Hematopoietic multipotent progenitor cell treated with erythropoietin and hydrocortisone succinate and interleukin-3 and kit ligand, for 4 days (in vitro differentiated cells): ENCODE measurements at regions not wholly inside any gene's neighbourhood (a gene's known extent, or its start where the extent isn't known, plus 50 kb on each side); places are given as distances from the start of the nearest gene placed in this dataset.
"Not testable (repeated sequence)": the region's sequence is repeated elsewhere in the genome, so short reads cannot be mapped to it uniquely, and the experiment has no call there.

ENCODE experiments used
- DNase-seq: peaks from one replicate; pipeline ENCODE4 v3.0.0-alpha.2; 2015

DNA sequence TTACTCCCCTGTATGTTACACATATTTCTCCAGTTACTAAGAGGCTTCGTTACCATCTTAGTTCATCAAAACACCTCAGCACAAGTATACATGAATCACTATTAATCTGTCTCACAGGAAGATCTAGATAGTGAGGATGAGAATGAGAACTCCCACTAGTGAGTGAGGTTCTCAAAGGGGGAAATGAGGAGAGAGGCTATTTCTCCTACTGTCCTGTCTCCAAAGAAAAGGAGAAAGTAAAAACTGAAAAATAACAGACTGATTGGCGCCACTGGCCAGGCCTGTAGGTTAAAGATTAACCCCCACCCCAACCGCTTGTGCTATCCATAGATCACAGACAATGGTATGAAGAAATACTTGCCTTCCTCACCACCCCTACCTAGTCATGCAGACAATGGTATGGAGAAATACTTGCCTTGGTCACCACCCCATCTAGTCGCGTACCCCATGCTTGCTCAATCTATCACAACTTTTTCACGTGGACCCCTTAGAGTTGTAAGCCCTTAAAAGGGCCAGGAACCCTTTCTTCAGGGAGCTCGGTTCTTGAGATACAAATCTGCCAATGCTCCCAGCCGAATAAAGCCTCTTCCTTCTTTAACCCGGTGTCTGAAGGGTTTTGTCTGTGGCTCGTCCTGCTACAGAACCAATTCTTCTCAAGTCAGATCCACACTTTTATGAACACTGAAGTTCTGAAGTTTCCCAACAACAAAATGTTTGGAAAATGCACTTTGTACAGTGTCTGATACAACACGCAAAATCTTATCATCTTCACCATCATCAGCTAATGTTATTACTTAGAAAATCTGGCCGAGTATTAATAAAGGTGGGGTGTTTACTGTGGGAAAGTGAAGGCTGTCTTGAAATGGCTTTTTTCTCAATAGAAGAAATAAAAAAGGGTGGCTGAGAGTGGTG, 598.1 kb downstream of the UQCRFS1 start:
- DNase-seq = no peak

DNA sequence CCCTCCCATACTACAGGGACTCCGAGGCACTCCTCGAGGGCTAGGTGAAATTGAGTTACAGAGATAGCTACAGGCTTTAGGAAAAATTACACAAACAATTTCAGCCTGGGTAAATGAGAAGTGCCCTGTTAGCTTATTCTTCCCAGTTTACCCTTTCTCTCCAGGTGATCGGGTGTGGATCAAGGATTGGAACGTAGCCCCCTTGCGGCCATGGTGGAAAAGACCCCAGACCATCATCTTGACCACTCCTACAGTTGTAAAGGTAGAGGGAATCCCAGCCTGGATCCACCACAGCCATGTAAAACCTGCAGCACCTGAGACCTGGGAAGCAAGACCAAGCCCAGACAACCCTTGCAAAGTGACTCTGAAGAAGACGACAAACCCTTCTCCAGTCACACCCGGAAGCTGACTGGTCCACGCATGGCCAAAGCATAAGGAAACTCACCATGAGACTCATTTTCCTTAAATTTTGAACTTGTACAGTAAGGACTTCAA, 600.6 kb downstream of the UQCRFS1 start:
- DNase-seq = no peak

DNA sequence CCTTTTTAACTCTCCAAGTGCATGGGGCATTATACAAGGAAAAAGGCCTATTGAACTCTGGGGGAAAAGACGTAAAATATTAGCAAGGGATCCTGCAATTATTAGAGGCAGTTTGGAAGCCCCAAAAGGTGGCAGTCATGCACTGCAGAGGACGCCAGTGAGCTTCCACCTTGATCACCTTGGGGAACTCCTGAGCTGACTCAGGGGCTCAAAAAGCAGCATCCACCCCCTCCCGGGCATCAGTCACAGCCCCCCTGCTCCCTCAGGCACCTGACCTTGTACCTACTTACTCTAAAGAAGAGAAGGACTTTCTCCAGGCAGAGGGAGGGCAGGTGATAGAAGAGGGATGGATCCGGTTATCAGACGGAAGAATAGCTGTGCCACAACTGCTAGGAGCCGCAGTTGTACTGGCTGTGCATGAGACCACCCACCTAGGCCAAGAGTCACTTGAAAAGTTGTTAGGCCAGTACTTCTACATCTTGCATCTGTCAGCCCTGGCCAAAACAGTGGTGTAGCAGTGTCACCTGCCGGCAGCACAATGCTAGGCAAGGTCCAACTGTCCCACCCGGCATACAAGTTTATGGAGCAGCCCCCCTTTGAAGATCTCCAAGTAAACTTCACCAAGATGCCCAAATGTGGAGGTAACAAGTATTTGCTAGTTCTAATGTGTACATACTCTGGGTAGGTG, 601.6 kb downstream of the UQCRFS1 start:
- DNase-seq = not testable (repeated sequence)

DNA sequence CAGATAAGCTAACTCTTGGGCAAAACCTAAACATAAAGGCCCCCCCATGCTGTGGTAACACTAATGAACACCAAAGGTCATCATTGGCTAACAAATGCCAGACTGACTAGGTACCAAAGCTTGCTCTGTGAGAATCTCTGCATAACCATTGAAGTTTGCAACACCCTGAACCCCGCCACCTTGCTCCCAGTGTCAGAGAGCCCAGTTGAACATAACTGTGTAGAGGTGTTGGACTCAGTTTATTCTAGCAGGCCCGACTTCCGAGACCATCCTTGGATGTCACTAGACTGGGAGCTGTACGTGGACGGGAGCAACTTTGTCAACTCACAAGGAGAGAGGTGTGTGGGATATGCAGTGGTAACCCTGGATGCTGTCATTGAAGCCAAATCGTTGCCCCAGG, 602.2 kb downstream of the UQCRFS1 start:
- DNase-seq = no peak

DNA sequence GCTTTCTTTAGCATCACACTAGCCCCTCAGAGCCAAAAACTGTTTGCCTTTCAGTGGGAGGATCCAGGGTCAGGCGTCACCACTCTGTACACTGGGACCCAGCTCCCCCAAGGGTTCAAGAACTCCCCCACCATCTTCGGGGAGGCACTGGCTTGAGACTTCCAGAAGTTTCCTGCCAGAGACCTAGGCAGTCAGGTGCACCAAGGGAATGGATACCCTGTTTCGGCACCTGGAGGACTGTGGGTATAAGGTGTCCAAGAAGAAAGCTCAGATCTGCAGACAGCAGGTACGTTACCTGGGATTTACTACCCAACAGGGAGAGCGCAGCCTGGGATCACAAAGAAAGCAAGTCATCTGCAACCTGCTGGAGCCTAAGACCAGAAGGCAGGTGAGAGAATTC, 603.0 kb downstream of the UQCRFS1 start:
- no peak for DNase-seq

DNA sequence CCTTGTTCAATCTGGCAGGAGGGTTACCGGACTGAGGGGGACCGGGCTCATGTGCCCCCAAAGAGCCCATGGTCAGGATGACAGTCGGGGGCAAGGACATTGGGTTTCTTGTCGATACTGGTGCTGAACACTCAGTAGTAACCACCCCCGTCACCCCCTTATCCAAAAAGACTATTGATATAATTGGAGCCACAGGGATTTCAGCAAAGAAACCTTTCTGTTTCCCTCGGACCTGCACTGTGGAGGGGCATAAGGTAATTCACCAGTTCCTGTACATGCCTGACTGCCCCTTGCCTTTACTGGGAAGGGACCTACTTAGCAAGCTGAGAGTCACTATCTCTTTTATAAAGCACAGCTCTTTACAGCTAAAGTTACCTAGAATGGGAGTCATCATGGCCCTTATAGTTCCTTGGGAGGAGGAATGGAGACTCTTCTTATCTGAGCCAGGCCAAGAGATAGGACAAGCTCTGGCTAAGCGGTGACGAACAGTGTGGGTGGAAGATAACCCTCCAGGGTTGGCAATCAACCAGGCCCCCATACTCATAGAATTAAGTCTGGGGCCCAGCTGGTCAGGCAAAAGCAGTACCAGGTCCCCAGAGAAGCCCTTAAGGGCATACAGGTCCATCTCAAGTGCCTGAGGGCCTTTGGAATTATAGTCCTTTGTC, 603.7 kb downstream of the UQCRFS1 start:
- DNase-seq = no peak

DNA sequence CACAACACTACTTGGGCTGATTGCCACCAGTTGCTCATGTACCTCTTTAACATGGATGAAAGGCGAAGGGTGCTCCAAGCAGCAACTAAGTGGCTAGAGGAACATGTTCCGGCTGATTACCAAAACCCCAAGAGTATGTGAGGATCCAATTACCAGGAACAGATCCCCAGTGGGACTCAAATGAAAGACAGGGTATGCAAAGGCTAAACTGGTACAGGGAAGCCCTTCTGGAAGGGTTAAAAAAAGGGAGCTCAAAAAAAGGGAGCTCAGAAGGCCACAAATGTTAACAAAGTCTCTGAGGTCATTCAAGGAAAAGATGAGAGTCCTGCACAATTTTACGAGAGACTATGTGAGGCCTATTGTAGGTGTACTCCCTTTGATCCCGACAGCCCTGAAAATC, 604.7 kb downstream of the UQCRFS1 start:
- DNase-seq = no peak

DNA sequence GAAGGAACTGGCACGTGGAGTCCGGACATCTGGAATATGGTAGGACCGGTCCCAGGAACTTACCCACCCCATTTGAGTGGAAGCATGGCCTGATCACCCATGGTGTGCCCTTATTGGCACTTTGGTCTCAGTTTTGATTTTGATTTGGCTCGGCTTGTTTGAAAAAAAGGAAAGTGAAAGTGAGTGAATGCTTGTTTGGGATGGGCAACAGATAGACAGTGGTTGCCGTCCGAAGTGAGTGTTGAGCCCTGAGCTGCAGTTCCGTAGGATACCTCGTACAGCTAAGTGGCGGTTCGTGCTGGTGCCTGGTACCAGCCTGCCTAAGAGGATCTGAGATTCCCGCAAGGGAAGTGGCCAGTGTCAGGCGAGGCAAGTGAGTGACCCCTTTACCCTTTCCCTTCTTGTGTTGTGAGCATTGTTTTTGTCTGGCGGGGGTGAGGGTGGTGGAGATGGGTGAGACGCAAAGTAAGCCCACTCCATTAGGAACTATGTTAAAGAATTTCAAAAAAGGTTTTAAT, 605.8 kb downstream of the UQCRFS1 start:
- DNase-seq = no peak

DNA sequence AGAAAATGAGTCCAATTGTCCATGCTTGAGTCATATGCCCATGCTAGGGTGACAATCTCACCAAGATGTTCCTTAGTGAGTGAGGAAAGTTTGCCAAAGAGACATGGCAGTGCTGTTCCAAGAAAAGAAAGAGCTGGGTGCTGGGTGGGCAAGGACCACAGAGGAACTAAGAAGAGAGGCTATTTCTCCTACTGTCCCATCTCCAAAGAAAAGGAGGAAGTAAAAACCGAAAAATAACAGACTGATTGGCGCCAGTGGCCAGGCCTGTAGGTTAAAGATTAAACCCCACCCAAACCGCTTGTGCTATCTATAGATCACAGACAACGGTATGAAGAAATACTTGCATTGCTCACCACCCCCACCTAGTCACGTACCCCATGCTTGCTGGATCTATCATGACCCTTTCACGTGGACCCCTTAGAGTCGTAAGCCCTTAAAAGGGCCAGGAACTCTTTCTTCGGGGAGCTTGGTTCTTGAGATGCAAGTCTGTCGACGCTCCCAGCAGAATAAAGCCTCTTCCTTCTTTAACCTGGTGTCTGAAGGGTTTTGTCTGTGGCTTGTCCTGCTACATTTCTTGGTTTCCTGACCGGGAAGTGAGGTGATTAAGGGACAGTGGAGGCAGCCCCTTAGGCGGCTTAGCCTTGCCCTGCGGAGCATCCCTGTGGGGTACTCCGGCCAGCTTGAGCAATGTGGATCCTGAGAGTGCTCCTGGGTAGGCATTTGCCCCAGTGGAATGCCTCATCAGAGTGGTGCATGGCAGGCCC, 606.5 kb downstream of the UQCRFS1 start:
- peak; percentile 31 for DNase-seq

DNA sequence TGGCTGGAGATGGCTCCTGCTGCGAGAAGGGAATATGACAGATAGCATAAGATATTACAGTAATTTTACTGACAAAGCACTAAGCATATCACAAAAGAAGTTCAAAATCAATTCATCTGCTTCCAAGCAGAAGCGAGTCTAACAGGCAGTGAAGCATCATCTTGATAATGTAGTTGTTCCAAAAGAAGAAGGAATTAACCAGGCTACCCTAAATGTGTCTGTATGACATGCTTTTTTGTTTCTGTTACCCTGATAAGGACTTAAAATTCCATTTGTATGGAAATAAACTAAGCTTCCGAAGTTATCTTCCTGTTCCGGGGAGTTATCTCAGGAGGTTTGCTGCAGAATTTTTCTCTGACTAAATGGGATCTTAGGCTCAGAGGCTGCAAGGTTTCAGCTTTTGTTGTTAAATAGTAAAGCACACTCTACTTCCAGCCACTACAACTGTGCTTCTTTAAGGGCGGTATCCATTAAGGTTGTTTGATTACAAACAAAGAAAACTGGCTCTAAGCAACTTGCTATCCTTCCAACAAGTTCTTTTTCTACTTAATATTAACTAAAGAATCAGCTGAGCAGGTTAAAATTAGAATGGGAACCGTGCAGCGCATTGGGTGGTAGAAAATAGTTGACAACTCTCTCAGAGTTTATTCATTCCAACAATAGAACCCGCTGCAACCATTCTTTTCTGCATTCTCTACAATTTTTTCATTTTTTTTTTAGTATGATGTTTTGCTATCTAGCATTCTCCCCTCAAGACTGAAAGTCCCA, 607.3 kb downstream of the UQCRFS1 start:
- no peak for DNase-seq

DNA sequence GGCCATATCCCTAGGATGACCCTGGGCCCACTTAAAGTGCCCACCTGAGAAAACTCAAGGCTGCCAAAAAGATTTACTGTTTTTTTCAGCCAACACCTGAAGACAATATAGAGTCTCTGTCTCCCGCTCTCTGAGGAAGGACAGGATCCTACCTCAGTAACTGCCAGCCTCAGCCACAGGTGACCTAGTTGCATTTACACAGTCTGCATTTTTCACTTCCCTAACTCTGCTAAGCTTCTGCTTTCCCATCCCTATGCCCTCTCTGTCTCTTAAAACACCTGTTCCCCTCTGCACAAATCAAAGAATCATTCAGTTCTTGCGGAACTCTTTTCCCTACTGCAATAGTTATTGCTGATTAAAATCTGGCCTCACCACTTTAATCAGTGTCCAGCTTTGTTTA, 609.5 kb downstream of the UQCRFS1 start:
- DNase-seq = no peak

DNA sequence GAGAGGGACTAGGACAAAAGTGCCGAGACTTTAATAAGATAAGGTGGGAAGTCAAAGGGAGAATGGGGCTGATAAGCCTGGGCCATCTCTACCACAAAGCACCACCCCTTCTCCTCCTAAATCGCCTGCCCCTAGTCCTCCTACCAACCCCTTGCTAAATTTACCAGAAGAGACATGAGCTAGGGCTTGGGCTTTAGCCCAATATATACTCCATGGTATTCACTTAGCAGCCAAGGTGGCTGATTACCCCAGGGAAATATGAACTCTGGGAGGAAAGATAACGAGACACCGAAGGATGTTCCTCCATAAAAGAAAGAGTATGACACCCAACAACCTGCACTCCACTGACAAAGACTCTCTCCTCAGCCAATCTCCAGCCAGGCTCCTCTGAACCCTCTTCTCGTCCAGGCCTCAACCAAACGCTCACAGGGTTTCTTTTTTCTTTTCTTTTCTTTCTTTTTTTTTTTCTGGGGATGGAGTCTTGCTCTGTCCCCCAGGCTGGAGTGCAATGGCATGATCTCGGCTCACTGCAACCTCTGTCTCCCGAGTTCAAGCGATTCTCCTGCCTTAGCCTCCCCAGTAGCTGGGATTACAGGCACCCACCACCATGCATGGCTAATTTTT, 610.2 kb downstream of the UQCRFS1 start:
- no peak for DNase-seq

DNA sequence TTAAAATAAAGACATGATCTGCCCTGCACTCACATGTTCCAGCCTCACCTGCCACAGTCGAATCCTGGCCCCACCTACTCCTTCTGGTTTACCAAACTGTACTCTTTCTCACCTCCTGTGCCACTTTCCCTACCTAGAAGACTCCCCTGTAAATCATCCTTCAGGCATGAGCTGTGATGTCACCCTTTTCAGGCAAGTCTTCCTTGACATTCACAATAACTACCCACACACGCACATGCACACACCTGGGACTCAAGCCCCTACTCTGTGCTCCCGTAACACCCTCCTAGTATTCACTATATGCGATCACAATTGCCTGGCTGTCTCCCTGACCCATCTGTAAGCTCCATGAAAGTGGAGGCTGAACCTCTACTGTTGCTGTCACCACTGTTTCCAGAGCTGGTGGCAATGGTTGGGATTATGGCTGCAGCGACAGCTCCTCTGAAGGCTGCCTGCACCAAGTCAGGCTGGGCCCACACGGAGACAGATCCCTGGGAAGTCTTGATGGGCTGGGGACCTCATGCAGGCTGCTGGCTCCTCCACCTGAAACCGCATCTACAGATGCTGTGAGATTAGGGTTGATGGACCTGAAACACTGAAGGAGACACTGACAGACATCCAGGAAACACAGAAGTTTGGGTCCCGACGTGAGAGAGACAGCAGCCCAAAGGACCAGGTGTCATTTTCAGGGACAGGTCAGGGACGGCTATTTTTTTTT, 611.1 kb downstream of the UQCRFS1 start:
- no peak for DNase-seq

DNA sequence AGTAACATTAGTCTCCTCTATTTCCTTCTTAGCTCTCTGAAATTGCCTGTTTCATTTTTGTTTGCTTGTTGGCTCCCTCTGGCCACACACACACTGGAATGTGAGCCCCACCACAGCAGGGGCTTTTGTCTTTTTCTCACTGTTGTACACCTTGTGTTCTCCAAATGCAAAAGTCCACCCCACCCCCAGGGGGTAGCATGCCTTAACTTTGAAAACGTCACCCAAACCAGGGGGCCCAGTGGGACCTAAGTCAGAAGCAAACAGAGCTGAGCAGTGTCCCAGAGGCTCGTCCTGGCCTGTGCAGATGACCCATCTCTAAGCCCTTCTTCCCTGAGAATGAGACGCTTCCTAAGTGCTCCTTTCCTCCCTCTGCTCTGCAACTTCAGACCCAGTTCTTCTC, 614.1 kb downstream of the UQCRFS1 start:
- no peak for DNase-seq

DNA sequence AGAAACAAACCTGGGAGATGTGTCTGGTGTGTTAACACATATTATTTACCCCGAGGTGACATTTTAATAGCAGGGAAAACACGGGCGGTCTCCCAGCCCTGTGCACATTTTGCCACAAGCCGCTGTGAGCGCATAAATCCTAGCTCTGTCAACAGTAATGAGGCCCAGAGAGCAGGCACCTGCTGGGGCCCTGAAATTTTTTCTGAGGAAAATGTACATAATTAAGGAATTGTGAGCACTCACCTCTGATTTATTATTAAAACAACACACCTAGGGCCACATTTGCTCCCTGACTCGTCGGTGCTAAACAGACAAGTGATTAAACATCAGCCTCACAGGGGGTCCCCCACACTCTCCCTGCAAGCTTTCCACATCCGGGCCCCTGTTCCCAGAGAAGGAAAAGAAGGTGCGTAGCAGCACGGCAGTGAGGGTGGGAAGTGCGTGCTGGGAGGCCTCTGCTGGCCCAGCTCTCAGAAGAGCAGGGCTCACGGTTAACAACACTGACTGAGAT, 616.3 kb downstream of the UQCRFS1 start:
- DNase-seq = no peak

DNA sequence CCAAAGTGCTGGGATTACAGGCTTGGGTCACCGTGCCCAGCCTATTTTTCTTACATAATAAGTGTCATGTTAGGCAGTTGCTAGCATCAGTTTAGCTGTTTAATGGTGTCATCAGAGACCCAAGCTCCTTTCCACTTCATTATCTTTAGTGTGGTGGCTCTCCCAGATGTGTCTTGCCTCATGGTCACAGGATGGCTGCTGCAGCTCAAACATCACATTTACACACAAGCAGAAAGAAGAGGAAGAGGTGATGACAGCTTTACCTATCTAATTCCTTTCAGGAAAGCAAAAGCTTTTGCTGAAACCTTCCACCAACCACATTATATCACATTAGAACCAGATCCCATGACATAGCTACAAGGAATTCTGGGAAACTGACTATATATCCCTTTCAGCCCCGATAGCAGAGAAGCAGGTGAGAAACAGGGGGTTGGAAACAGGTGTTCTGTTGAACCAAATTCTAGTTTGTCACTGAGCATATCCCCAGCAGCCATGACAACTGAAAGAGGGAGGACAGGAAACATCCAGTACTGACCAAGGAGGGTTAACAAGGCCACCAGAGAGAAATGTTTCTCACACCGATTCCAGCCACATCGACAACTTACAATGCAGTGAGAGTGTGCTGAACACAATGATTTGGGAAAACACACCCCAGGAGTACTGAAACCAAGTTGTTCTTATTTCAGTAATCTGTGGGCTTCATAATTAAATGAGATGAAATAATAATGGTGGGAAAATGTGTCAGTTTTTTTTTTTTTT, 617.0 kb downstream of the UQCRFS1 start:
- no peak for DNase-seq

DNA sequence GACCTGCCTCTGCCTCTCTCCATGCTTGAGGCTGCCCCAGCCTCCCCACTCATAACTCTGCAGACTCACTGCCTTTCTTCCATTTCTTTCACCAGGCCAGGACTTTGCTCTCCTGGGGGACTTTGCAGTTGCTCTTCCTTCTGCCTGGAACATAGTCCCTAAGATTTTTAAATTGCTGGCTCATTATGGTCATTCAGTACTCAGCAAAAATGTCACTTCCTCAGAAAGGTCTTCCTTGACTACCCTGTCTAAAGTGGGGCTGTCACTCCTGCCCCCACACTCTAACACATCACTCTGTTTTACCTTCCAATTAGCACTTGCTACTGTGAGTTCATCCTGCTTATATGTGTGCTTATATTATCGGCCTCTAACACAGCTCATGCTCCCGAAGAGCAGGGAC, 618.2 kb downstream of the UQCRFS1 start:
- no peak for DNase-seq

DNA sequence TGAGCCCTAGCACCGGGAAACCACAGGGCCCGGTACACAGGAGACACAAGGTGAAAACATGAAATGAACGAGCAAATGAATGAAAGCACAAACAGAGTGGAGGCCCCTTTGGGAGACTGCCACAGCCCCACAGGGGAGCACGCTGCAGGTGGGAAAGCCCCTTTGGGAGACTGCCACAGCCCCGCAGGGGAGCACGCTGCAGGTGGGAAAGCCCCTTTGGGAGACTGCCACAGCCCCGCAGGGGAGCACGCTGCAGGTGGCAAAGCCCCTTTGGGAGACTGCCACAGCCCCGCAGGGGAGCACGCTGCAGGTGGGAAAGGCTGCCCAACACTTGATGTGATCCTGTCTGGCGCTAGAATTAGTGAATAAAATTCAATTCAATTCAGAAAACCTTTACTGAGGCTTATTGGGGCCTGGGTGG, 623.0 kb downstream of the UQCRFS1 start:
- not testable (repeated sequence) for DNase-seq

DNA sequence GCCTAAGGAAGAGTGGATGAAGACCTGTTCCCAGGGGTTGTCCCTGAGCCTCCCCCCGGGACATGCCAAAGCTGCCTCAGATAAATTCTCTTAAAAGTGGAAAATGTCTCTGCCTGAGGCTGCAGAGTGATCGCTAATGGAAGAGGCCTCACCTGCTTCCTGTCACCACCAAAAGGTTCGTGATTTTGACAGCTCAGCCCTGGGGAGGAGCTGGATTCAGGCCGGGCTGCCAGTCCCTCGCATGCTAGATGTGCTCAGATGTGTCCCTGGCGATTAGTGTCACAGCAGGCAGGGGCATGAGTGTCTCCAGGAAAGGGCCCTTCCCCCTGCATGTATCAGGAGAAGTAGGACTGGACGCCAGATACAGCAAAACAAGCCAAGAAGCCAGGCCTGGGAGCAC, 626.5 kb downstream of the UQCRFS1 start:
- no peak for DNase-seq

DNA sequence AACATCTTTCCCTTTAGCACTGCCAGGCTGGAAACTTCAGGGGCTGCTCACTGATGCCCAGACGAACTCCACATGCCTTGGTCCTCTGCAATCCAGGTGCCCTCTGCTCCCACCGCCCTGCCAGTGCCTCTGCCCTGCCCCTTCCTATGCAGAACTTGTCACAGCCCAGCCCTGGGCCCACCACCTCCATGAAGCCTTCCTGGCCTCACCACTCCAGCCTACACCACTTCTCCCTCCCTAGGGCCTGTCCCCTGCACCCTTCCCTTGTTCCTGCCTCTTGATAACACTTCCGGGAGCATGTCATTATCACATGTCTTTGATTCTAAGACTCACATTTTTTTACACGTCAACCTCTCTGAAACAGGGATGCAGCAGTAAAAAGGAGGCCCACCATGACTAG, 627.2 kb downstream of the UQCRFS1 start:
- no peak for DNase-seq
